ENCODE measurements at regions not wholly inside any gene's neighbourhood (a gene's known extent, or its start where the extent isn't known, plus 50 kb on each side); places are given as distances from the start of the nearest gene placed in this dataset.

DNA sequence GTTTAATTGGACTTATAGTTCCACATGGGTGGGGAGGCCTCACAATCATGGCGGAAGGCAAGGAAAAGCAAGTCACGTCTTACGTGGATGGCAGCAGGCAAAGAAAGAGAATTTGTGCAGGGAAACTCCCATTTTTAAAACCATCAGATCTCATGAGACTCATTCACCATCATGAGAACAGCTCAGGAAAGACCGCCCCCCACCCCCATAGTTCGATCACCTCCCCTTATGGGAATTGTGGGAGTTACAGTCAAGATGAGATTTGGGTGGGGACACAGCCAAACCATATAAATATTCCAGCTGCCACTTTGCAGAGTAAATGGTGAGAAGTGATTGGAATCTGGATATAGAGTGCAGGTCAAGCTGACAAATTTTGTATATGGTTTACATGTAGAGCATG, 187.4 kb downstream of the ARL4C start:
- no peak for TF ChIP-seq POLR2AphosphoS5 (IDR thresholded peaks at IDR 0.05; ENCODE audit: low read depth, low read length)
- TF ChIP-seq POLR2A (IDR thresholded peaks at IDR 0.05; ENCODE audit: low read depth, low read length), result no peak
- TF ChIP-seq TAF1 (IDR thresholded peaks at IDR 0.05; ENCODE audit: borderline replicate concordance, low read depth, low read length), result no peak
